ENCODE measurements at regions not wholly inside any gene's neighbourhood (a gene's known extent, or its start where the extent isn't known, plus 50 kb on each side); places are given as distances from the start of the nearest gene placed in this dataset.

DNA sequence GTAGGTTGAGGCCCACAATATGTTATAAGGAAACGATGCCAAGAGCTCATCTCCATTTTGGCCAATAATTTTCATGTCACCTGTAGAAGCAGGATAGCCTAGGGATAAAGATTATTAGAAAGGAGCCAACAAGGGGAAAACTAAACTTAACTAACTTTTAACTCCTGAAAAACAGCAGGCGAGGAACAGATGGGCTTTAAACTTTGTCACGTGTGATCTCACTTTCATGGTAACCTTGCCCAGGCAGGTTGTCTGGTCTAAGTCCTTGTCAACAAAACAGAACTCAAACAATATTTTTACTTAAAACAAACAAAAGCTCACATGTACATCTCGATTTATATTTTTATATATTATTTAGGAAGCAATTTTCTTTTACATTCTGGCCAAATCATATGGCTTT is 1672.0 kb downstream of the TP53TG3F start:
- TF ChIP-seq, protein P1, sequence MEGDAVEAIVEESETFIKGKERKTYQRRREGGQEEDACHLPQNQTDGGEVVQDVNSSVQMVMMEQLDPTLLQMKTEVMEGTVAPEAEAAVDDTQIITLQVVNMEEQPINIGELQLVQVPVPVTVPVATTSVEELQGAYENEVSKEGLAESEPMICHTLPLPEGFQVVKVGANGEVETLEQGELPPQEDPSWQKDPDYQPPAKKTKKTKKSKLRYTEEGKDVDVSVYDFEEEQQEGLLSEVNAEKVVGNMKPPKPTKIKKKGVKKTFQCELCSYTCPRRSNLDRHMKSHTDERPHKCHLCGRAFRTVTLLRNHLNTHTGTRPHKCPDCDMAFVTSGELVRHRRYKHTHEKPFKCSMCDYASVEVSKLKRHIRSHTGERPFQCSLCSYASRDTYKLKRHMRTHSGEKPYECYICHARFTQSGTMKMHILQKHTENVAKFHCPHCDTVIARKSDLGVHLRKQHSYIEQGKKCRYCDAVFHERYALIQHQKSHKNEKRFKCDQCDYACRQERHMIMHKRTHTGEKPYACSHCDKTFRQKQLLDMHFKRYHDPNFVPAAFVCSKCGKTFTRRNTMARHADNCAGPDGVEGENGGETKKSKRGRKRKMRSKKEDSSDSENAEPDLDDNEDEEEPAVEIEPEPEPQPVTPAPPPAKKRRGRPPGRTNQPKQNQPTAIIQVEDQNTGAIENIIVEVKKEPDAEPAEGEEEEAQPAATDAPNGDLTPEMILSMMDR (conservative IDR thresholded peaks at IDR 0.05; ENCODE audit: low read depth, low read length), result no peak
- no peak for TF ChIP-seq EZH2 (IDR thresholded peaks at IDR 0.05; ENCODE audit: low read length, unreplicated experiment)

All from PC-3 (cell line).